GM18861 (cell line): ENCODE measurements at regions not wholly inside any gene's neighbourhood (a gene's known extent, or its start where the extent isn't known, plus 50 kb on each side); places are given as distances from the start of the nearest gene placed in this dataset.
"Not testable (repeated sequence)": the region's sequence is repeated elsewhere in the genome, so short reads cannot be mapped to it uniquely, and the experiment has no call there.

ENCODE experiments used
- ATAC-seq: cut with Tn5 transposase; IDR thresholded peaks from one replicate; pipeline ENCODE4 v1.9.1; 2021; ENCODE audit not compliant: unreplicated experiment

DNA sequence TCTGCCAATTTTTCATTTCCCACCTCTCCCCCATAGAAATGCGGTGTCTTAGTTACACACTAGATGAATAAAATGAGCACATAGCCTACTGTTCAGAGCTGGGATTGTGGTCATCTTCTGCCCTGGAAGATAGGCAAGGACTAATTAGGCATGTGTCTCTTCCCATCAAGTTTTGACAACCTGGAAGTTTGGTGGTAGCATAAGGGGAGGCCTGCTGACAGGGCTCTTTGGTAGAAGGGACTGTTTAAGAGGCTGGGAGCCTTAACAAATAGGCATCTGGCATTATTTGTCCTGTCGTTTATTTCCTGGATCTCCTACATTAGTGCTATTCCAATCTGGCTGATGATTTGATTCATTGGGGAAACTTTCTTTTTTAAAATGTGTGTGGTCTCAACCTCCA lies 512.3 kb downstream of the ZNF385D start:
- no peak for ATAC-seq

DNA sequence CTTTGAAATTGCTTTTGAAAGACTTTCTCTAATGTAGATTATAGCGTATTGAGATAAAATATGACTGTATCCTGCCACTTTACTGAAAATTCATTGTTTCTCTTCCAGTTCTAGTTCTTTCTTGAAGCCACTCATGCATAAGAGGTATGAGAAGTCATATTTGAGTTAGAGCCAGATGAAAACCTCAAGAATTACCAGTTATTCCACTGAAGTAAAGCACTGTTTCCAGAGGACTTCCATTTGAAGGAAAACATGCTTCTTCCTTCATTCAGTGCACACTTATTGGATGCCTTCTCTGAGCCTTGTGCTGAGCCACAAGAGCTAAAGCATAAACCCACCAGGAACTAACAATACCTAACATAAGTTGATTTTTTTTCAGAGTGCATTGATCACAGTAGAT lies 513.4 kb downstream of the ZNF385D start:
- ATAC-seq = no peak

DNA sequence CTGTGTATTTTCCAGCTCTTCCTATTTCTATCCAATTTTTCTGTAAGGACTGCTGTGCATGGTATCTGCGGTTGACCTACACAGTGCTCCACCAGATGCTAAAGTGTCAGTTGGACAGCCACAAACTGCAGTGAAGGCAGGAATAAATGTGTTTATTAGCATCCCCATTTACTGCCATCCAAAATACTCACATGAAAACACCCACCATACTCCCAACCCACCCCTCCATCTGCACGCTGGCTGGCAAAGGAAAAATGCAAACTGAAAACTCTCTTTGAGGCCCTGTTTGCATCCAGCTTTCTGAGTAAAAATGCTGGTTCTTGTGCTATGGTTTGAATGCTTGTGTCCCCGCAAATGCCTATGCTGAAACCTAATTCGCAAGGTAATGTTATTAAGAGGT lies 515.5 kb downstream of the ZNF385D start:
- ATAC-seq = no peak

DNA sequence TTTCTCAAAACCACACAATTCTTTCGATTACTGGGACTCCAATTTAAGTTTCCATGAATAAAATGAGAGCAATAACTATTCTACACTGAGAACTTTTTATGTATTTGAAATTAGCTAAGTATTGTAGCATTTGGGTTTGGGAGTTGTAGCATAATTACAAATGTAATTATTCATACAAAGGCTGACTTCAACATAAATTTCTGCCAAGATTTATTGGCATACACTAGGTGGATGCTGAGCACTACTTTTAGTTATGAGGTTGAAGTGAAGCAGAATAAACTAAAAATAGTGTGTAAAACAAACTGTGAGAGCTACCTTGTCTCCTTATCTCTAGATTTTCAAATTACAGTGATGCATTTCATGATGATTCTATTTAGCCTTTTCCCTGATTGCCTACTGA lies 516.1 kb downstream of the ZNF385D start:
- ATAC-seq = no peak

DNA sequence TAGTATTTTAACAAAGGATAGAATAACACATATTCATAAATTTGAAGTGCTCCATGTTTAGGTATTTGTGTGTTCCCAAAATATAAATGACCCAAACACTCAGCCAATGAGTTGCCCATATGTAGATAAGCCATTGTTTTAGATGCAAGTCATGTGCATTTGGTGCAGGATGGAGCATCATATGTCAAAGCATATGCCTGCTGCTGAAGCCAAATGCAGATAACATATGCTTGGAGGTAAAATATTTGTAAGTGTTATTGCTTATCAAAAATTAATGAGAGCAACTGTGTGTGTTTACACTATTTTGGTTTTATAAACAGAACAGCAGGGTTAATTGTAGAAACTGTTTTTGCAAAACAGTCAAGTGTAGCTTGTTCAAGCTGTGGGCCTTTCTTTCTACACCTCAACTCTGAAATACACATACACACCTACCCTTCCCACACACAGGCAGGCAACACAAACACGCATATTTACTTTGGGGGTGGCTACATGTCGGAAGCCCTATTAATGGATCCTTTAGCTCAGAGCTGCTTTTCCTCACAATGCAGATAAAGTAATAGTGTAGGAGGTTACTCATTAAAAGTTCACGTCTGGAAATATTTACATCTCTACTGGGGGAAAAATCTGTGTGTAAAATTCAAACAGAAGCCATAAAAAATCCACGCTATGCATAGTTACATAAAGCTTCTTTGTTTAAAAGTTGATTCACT lies 521.4 kb downstream of the ZNF385D start:
- ATAC-seq = no peak

DNA sequence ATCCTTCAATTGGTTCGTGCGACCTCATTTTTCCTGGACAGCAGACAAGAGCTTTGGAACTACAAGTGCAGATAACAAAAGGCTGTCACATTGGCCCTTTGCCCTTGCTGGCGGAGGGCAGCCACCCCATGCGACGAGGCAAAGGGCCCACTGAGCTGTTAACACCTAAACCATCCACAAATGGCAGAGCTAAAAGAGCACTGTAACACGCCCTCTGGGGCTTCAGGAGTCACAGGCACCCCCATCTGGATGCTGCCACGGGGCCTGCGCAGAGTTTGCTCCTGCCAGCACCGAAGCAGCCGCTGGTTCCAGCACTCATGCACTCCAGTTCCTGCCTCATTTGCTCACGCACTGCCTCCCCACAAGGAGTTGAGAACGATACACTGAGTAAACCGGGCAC lies 524.9 kb downstream of the ZNF385D start:
- no peak for ATAC-seq

DNA sequence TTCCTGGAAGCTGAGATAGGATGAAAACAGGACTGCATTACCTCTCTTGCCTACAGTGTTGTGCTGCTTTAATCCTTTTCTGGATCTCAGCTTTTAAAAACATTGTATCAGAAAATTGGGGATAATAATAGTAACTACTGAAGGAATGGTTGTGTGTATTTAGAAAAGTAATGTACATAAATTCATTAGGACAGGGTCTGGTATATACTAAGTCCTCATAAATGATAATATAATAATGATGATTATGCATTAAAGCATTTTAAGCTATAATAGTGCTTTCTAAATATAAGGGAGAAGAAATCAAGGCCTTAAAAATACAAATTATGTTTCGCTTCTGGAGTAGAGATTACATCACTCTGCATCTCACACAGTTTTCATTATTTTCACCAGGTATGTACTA lies 530.1 kb downstream of the ZNF385D start:
- no peak for ATAC-seq

DNA sequence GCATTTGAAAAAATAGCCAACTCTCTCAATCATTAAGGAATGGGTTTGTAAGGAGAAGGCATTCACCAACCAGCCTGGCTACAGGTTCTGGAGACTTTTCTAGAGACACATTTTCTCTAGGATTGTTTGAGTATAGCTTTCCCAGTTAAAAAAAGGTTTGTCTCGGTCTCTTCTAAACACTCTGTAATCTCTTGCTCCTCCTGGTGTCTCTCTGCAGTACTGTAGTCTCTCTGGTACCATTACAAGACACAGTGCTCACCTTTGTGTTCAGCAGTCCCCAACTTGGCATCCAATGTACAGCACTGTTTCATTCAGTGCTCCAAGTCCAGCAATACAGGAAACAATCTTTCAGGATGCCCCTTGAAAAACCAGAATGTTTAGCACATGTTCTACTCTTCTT lies 534.4 kb downstream of the ZNF385D start:
- ATAC-seq = no peak

DNA sequence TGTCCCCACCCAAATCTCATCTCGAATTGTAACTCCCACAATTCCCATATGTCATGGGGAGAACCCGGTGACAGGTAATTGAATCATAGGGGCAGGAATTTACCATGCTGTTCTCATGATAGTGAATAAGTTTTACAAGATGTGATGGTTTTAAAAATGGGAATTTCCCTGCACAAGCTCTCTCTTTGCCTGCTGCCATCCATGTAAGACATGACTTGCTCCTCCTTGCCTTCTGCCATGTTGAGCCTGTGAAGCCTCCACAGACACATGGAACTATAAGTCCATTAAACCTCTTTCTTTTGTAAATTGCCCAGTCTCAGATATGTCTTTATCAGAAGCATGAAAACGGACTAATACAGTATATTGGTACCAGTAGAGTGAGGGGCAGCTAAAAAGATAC lies 546.9 kb downstream of the ZNF385D start:
- ATAC-seq = not testable (repeated sequence)

DNA sequence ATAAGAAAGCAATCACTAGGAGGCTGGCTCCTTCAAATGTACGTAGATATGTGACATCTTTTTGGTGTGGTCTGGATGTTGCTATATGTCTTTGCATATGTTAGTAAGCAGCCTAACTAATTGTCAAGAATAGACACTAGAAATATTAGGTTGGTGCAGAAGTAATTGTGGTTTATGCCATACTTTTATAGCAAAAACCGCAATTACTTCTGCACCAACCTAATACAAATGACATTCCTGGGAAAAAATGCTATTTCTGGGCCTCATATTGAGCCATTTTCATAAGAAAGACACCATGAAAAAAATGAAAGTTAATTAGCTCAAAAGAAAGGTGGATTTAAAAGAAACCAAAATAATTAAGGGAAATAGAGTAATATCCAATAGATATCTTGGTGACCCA lies 555.8 kb downstream of the ZNF385D start:
- ATAC-seq = no peak

DNA sequence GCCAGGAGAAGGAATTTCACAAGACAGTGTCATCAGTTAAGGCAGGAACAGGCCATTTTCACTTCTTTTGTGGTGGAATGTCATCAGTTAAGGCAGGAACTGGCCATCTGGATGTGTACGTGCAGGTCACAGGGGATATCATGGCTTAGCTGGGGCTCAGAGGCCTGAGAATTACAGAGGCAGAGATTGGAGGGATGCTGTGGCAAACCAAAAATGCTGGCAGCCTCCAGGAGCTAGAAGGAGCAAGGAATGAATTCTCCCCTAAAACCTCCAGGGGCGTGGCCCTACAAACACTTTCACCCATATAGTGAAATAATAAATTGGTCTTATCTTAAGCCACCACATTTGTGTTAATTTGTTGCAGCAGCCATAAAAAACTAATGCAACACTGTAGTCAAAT lies 557.0 kb downstream of the ZNF385D start:
- not testable (repeated sequence) for ATAC-seq

DNA sequence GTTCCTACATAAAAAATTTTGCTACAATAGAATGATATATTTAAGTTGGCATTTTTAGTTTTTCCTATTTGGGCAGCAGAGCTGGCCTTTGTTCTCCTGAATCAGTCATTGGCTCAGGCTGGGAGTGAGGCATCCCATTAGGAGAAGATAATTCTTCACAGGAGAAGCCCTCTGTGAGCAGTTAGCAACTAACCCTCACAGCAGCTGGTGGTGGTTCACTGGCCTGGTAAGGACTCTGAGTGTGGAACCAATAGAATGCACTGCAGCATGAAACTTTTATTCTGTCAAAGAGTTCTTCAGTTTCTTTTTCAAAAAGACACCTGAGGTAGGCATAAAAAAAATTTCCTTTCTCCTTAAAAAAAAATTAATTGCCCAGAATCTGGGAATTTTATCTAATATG lies 562.6 kb downstream of the ZNF385D start:
- ATAC-seq = no peak

DNA sequence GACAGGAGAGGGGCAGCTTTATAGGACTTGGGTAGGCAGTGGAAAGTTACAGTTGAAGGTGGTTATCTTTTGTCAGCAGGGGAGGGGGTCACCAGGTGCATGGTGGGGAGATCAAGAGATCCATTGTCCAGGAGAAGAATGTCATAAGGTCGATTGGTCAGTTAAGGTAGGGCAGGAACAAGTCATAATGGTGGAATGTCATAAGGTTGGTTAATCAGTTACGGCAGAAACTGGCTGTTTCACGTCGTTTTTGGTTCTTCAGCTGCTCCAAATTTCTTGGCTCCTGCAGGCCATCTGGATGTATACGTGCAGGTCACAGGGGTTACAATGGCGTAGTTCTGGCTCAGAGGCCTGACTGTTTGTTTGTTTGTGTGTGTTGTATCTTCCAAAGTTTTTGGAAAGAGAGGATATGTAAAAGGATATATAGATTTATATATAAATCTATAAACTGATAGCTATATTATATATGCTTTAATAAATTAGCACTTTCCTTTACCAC lies 565.1 kb downstream of the ZNF385D start:
- no peak for ATAC-seq

DNA sequence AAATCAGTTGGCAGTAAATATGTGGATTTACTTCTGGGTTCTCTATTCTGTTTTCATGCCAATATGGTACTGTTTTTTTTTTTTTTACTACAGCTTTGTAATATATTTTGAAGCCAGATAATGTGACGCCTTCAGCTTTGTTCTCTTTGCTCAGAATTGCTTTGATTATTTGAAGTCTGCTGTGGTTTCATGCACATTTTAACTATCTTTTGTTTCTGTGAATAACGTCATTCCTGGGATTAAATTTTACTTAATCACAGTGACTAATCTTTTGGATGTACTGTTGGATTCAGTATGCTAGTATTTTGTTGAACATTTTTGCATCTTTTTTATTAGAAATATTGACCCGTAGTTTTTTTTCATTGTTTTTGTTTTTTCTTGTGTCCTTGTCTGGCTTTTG lies 576.5 kb downstream of the ZNF385D start:
- no peak for ATAC-seq

DNA sequence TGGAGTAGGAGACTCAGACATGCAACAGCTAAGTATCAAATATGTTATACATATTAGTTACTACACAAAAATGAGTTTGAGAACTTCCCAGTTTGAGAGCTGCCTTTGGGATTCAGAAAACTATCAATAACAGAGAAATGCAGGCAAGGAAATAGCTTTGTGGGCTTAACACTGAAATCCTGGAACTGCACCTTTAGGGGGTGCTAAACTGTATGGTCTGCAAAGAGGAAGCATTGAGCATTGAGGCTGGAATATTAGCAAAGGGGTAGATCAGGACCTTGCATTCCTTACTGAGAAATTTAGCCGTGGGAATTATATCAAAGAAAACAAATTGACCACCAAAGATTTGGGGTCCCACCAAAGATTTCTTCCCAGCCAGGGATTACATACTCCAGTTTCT lies 580.0 kb downstream of the ZNF385D start:
- ATAC-seq = no peak

DNA sequence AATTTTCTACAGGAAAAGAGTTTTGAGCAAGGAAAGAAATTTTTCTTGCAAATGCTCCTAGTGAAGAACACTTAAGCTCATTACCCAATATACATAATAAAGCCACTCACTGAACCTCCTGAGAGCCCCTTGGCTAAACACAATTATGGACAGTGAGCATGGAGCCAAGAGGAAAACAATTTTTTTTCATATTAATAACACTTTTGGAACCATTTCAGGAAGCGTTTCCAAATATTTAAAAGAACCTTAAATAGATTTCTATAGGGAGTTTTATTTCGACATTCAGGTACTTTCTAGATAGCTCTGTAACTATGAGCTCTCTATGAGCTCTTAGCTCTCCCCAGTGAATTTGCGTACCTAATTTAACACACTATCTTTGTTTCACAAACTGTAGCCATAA lies 581.1 kb downstream of the ZNF385D start:
- no peak for ATAC-seq

DNA sequence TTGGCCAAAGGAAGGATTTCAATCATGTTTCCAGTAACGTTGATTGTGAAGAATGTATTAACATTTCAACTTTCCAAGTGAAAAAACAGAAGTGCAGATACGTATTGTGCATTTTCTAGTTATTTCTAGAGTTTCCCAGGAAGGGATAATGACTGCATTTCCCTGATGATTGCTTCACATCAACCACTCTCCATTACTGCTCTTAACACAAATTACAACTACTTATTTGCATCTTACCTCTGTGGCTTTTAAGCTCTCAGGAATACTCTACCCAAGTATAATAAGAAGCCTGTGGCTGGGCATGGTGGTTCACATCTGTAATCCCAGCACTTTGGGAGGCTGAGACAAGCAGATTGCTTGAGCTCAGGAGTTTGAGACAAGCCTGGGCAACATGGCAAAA lies 582.5 kb downstream of the ZNF385D start:
- no peak for ATAC-seq

DNA sequence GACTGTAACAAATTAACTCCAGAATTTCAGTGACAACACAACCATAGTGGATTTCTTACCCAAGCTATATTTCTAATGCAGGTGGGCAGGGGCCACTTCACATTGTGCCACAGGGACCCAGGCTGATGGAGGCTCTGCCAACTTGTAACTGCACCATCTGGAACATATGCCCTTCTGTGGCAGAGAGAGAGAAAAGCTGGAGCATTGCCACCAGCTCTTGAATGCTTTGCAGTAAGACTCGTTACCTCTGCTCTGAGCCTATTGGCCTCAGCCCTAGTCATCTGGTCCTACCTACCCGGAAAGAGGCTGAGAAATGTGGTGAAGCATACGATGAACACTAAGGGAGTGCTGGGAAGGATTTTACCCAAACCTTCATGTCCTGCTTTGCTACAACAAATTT lies 587.1 kb downstream of the ZNF385D start:
- no peak for ATAC-seq

DNA sequence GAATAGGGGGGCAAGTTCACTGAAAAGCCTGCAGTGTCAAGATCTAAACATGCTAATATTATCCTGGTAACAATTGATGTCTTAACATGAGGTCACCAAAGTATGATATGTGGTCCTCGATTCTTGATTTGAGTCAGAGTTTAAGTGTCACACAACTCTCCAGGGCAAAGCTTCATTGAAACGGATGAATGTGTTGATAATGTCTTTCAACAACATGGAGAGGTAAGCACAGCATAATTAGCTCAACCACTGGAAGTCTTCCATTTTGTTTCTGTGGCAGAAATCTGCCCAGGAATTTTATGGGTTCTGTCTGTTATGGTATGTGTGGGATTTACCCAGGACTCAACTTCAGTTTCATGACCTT lies 591.5 kb downstream of the ZNF385D start:
- ATAC-seq = no peak

DNA sequence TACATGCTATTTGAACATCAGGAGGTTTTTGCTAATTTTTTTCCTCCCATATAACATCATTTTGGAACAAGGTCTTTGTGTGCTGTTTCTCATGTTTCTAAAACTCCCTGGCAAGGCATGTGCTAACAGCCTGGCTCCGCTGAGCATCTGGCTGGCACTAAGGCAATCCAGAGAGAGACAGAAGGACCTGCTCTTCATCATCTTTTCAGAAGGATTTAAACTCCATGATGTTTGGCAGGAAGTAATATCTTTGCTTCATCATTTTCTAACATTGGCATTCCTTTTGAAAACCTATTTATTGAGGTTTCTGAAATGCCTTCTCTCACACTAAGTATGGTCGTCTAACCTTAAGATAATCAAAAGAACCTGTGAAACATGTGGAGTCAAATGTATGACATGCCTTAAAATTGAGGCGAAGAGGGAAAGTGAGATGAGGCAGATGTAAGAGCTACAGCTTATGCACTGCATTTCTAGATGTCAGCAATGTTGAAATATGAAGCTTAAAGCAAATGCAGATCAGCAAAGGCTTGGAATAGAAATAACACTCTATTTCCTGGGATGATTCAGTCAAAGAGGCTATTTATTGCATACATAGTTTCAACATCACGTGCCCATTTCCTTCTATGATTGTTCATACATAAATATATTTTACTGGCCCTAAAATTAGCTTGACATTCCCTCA lies 592.0 kb downstream of the ZNF385D start:
- ATAC-seq = no peak

DNA sequence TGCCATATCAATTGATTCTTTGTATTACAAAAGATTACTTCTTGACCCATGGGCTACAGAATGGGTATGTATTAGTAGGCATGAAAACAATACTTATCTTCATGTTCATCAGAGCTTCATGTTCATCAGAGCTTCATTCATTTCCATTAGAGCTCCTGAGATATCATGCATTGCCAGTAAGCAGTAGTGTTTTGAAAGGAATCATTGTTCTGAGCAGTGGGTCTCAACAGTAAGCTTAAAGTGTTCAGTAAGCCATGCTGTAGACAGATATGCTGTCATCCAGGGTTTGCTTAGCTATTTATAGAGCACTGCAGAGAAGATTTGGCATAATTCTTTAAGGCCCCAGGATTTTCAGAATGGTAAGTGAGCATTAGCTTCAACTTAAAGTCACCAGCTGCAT lies 596.1 kb downstream of the ZNF385D start:
- no peak for ATAC-seq

DNA sequence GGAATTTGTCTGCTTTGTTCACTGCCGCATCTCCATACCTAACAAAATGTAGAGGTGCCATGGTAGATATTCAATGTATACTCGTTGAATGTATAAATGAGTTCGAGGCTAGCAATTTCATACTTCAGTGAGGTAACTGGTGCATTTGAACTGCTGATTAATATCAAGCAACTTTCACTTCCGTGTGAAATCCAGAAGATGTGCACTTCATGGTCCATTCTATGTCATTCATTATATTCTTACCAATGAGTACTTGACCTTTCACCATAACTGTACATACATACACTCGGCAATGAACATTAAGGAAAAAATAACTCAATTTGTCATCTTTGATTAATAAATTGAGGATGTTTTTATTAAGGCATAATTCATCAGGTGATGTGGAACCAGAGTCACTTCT lies 598.5 kb downstream of the ZNF385D start:
- ATAC-seq = no peak

DNA sequence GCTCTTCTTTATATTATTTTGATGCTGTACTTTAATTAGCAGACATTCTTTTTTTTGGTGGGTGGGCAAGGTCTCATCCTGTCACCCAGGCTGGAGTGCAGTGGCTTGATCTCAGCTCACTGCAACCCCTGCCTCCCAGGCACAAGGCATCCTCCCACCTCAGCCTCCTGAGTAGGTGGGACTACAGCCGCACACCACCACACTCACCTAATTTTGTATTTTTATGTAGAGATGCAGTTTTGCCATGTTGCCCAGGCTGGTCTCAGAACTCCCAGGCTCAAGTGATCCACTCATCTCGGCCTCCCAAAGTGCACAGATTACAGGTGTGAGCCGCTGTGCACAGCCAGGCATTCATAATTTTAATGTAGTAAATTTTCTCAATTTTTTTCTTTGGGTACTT lies 608.1 kb downstream of the ZNF385D start:
- no peak for ATAC-seq
